Suprapubic skin (tissue), 4 donors: ENCODE measurements at regions not wholly inside any gene's neighbourhood (a gene's known extent, or its start where the extent isn't known, plus 50 kb on each side); places are given as distances from the start of the nearest gene placed in this dataset.

ENCODE experiments used
- DNase-seq, 2 donors: peaks; one replicate each; pipeline ENCODE4 v3.0.0-alpha.2; 2019; ENCODE audit warnings: low spot score in 2 of 2
- H3K27ac ChIP-seq: fragments of 200-600 bp; sonication (generic); one replicate; pipeline ENCODE4 v1.5.1; 2019
- H3K27me3 ChIP-seq: fragments of 200-600 bp; sonication (generic); one replicate; pipeline ENCODE4 v1.5.1; 2019
- H3K36me3 ChIP-seq: fragments of 200-600 bp; sonication (generic); one replicate; pipeline ENCODE4 v1.5.1; 2019
- H3K4me1 ChIP-seq: fragments of 200-600 bp; sonication (generic); one replicate; pipeline ENCODE4 v1.5.1; 2019
- H3K4me3 ChIP-seq: fragments of 200-600 bp; sonication (generic); one replicate; pipeline ENCODE4 v1.5.1; 2019; ENCODE audit warnings: mild to moderate bottlenecking
- H3K9me3 ChIP-seq: fragments of 200-600 bp; sonication (generic); one replicate; pipeline ENCODE4 v1.5.1; 2019
- EP300 ChIP-seq: sonication (generic); formaldehyde crosslinking; IDR thresholded peaks from one replicate; pipeline ENCODE4 v1.6.1; 2017; ENCODE audit warnings: antibody characterized with exemption
- POLR2A ChIP-seq, 2 donors: fragments of 450-650 bp; IDR thresholded peaks; one replicate each; pipeline ENCODE4 v1.6.1; 2017; ENCODE audit warnings: antibody characterized with exemption in 2 of 2, mild to moderate bottlenecking in 2 of 2, moderate library complexity in 2 of 2
- POLR2AphosphoS5 ChIP-seq, 3 donors: sonication (generic); formaldehyde crosslinking; IDR thresholded peaks; one replicate each; pipeline ENCODE4 v1.6.1; 2017; ENCODE audit warnings: antibody characterized with exemption in 3 of 3
- WGBS: methylation state at CpG from one replicate; pipeline ENCODE4 v1.1.5; 2018; 5-methylcytosine and 5-hydroxymethylcytosine counted together
- TF ChIP-seq, protein P1 (sequence below), 2 donors: fragments of 200-600 bp in 1 of 2; fragments of 450-650 bp in 1 of 2; sonication (generic) in 1 of 2; IDR thresholded peaks; one replicate each; pipeline ENCODE4 v1.5.1; 2016 to 2019; ENCODE audit warnings: antibody characterized with exemption in 2 of 2, mild to moderate bottlenecking in 1 of 2, moderate library complexity in 1 of 2

DNA sequence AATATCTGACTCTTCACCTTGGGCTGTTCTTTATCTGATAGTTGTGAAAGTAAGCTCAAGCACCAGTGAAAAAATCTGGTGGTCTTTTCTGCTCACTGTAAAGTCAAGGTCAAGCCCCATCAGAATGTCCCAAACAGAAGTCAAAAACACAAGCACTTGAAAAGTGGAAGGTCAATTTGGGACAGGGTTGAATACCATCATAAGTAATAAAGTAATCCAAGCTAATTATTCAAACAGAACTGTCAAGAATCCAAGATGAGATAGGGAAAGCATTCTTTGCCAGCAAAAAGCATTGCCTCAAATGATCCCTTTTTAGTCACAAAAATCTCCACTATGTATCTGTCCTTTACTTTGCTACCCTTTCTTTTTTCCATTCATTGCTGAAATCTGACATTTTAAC lies 430.1 kb upstream of the NPVF start:
- Histone ChIP-seq H3K27me3 (no peaks in the 10 kb centered on the region), H3K9me3 (no peaks in the 10 kb centered on the region), H3K4me1 (peaks cover 40% of the 10 kb centered on the region), H3K4me3 (no peak overlapping the region), H3K27ac (no peak overlapping the region), H3K36me3 (no peaks in the 10 kb centered on the region)
- TF ChIP-seq POLR2AphosphoS5 (IDR thresholded peaks at IDR 0.05) (no peak), POLR2A (IDR thresholded peaks at IDR 0.05) (no peak), EP300 (no peak)
- TF ChIP-seq, protein P1, sequence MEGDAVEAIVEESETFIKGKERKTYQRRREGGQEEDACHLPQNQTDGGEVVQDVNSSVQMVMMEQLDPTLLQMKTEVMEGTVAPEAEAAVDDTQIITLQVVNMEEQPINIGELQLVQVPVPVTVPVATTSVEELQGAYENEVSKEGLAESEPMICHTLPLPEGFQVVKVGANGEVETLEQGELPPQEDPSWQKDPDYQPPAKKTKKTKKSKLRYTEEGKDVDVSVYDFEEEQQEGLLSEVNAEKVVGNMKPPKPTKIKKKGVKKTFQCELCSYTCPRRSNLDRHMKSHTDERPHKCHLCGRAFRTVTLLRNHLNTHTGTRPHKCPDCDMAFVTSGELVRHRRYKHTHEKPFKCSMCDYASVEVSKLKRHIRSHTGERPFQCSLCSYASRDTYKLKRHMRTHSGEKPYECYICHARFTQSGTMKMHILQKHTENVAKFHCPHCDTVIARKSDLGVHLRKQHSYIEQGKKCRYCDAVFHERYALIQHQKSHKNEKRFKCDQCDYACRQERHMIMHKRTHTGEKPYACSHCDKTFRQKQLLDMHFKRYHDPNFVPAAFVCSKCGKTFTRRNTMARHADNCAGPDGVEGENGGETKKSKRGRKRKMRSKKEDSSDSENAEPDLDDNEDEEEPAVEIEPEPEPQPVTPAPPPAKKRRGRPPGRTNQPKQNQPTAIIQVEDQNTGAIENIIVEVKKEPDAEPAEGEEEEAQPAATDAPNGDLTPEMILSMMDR (IDR thresholded peaks at IDR 0.05) = no peak
- no peak for DNase-seq

DNA sequence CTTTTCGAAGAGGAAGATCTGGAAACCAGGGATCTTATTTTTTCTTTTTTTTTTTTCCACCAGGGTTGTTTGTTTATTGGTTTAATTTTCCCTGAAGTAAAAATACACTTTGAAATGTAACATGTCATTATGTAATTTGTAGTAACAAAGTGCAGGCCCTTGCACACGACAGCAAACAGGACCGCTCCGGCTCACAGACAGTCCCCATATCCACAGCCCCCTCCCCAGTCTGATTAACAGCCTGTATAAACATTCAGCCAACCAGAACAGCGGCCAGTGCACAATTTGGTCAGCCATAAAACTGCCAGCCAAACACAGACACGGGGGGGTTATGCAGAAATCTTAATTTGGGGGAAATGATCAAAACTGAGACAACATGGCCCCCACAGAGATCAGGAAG lies 431.6 kb upstream of the NPVF start:
- no peaks in the 10 kb centered on the region for H3K27me3 ChIP-seq
- 80% methylated on average over 6 of the region's 6 CpGs for WGBS
- H3K4me1 ChIP-seq = peaks cover 55% of the 10 kb centered on the region
- no peaks in the 10 kb centered on the region for H3K9me3 ChIP-seq
- no peak overlapping the region for H3K27ac ChIP-seq
- H3K4me3 ChIP-seq = no peak overlapping the region
- H3K36me3 ChIP-seq = no peaks in the 10 kb centered on the region
- no peak for DNase-seq
- TF ChIP-seq EP300 = no peak

DNA sequence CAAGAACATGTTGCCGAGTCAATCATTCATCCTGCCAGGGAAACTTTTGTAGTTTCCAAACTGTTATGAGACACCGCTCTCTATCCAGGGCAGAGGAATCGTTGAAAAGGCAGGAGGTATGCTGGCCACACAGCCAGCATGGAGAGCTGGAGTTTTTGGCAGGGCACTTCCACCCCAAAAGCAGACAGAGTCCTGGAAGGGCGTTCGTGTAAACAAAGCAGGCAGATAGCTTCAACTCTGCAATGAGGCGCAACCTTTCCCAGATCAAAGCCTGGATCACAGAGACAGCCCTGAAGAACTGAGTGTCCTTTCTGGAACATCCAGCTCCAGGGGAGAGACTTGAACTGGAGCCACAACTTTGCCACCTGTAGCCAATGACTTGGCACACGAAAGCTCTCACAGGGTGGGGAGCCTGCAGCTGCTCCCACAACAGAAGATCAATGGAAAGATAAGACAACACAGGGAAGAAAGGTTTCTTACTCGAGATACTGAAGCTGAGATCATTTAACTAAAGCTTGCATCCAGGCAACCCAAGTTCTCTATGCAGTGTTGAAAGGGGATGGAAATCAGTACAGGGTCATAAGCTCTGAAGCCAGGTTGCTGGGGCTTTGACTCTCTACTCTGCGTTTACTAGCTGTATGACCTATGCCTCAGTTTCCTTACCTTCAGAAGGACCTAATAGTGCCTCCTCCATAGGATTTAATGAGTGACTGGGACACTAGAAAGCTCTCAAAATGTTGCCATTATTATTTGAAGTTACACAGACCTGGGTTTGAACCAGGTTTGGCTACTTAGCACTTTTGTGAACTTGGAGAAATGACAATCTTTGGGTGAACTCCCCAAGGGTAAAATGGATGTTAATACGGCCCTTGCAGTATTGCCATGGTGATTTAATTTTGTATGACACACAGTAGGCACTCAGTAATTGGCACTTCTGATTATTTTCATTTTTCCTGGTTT lies 434.8 kb upstream of the NPVF start:
- Histone ChIP-seq H3K27ac (peak overlapping the region; percentile 59), H3K4me1 (peaks cover 51% of the 10 kb centered on the region), H3K36me3 (no peaks in the 10 kb centered on the region), H3K27me3 (no peaks in the 10 kb centered on the region), H3K9me3 (no peaks in the 10 kb centered on the region), H3K4me3 (no peak overlapping the region)
- TF ChIP-seq POLR2A (IDR thresholded peaks at IDR 0.05) = no peak
- peak in 1 of 3 donors; percentile 67 for TF ChIP-seq POLR2AphosphoS5 (IDR thresholded peaks at IDR 0.05)
- no peak for DNase-seq
- 36% methylated on average over 10 of the region's 10 CpGs for WGBS

DNA sequence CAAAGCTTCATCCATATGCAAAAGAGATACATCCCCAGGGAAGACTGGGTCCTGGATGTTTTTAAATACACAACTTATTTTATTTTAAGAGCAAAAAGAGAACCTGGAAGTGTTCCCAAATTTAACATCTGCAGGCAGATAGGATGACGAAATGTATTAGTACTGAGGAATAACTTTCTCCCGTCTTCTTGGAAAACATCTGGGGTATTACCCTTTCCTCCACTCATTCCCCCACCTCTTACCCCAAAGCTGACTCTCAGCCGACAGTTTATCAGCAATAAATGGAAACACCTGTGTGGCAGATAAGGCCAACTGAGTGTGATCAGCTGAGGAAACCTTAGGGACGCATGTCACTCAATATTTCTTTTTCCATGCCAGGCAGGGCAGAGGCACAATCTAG lies 435.6 kb upstream of the NPVF start:
- H3K27ac ChIP-seq = peak overlapping the region; percentile 59
- no peak overlapping the region for H3K4me3 ChIP-seq
- no peaks in the 10 kb centered on the region for H3K9me3 ChIP-seq
- DNase-seq = no peak
- WGBS = 24% methylated on average over 4 of the region's 4 CpGs
- TF ChIP-seq POLR2AphosphoS5 (IDR thresholded peaks at IDR 0.05) (no peak), EP300 (no peak)
- TF ChIP-seq, protein P1 (IDR thresholded peaks at IDR 0.05) = no peak
- H3K27me3 ChIP-seq = no peaks in the 10 kb centered on the region
- peaks cover 43% of the 10 kb centered on the region for H3K4me1 ChIP-seq
- no peaks in the 10 kb centered on the region for H3K36me3 ChIP-seq

DNA sequence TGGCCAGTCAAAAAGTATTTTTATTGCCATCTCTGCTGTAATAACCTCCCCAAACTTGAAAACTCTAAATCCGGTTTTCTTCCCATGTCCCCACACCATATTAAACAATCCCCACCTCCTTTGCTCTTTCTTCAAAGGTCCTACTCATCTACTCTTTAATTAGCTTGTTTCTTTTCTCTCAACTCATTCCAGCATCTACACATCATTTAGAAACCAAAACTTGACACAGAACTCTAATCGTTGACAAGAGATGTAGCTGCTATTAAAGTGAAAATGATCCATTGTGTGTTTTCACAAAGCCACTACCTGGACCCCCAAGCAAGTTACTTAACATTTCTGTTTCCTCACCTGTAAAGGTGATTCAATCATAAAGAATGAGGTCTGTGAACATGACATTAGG lies 436.3 kb upstream of the NPVF start:
- Histone ChIP-seq H3K4me3 (no peak overlapping the region), H3K9me3 (no peaks in the 10 kb centered on the region), H3K4me1 (peaks cover 46% of the 10 kb centered on the region), H3K36me3 (no peaks in the 10 kb centered on the region), H3K27me3 (no peaks in the 10 kb centered on the region), H3K27ac (peak overlapping the region; percentile 32)
- TF ChIP-seq, protein P1 (IDR thresholded peaks at IDR 0.05) = no peak
- TF ChIP-seq POLR2A (IDR thresholded peaks at IDR 0.05) = no peak
- no peak for TF ChIP-seq EP300
- 39% methylated on average over 2 of the region's 2 CpGs for WGBS
- no peak for DNase-seq

DNA sequence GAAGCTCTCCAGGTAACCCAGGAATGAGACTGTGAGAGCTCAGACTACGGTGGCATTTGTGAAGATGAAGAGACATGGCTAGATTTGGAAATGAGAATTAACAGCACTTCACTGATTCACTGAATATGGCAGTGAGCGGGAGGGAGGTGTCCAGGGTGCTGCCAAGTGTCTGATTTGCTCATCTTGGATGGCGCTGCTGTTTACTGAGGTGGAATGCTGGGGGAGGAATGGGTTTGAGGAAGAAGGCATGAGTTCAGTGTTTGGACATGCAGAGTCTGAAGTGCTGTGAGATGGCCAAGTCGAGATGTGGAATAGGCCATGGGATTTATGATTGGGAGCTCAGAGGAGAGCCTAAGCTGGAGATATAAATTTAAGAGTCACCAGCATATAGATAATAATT lies 437.1 kb upstream of the NPVF start:
- H3K4me1 ChIP-seq = peaks cover 54% of the 10 kb centered on the region
- no peaks in the 10 kb centered on the region for H3K9me3 ChIP-seq
- WGBS = 29% methylated on average over 4 of the region's 4 CpGs

More for the DNA sequence above, 437.1 kb upstream of the NPVF start:
- TF ChIP-seq, protein P1 (IDR thresholded peaks at IDR 0.05) = no peak
- peak in 1 of 3 donors; percentile 63 for TF ChIP-seq POLR2AphosphoS5 (IDR thresholded peaks at IDR 0.05)
- TF ChIP-seq POLR2A (IDR thresholded peaks at IDR 0.05) = no peak
- no peak for TF ChIP-seq EP300
- Histone ChIP-seq H3K4me3 (no peak overlapping the region), H3K36me3 (no peaks in the 10 kb centered on the region), H3K27ac (peak overlapping the region; percentile 59), H3K27me3 (no peaks in the 10 kb centered on the region)
- peak in 1 of 2 donors; percentile 77 for DNase-seq
